OCI-LY7 (cell line): ENCODE measurements at regions not wholly inside any gene's neighbourhood (a gene's known extent, or its start where the extent isn't known, plus 50 kb on each side); places are given as distances from the start of the nearest gene placed in this dataset.

ENCODE experiments used
- BruUV-seq: library from RNA; stranded (reverse); fragments of 400-500 nt; replicated peaks from 2 replicates; lab custom pipeline; 2021; lab: Mats Ljungman, UMichigan
- CTCF ChIA-PET: fragments of 300-600 bp; sonication (Branson Sonifier 250); formaldehyde crosslinking; loops from one replicate; lab custom pipeline; 2022; ENCODE audit warnings: antibody characterized with exemption; ENCODE audit not compliant: unreplicated experiment; lab: Charles Lee
- POLR2A ChIA-PET: fragments of 300-600 bp; sonication (Branson Sonifier 250); formaldehyde crosslinking; loops from one replicate; lab custom pipeline; 2022; ENCODE audit warnings: antibody characterized with exemption; lab: Charles Lee
- DNase-seq: peaks from one replicate; pipeline ENCODE4 v3.0.0-alpha.2; 2015; ENCODE audit warnings: low spot score
- H2AFZ ChIP-seq: fragments of 200-600 bp; sonication (generic), shearing (Covaris generic); 2 replicates; pipeline ENCODE4 v1.6.1; 2014; ENCODE audit warnings: mild to moderate bottlenecking, antibody characterized with exemption, low read length, moderate library complexity
- H3K27ac ChIP-seq: fragments of 200-600 bp; sonication (generic); 2 replicates; pipeline ENCODE4 v1.5.1; 2014; ENCODE audit warnings: mixed run types, low read depth, mild to moderate bottlenecking, moderate library complexity, low read length, inconsistent platforms; ENCODE audit not compliant: poor library complexity, severe bottlenecking
- H3K36me3 ChIP-seq: fragments of 200-600 bp; sonication (generic); 2 replicates; pipeline ENCODE4 v1.6.1; 2014; ENCODE audit warnings: mild to moderate bottlenecking, antibody characterized with exemption, low read length, moderate library complexity, mixed read lengths; ENCODE audit not compliant: insufficient read depth
- H3K4me1 ChIP-seq: fragments of 200-600 bp; sonication (generic); 2 replicates; pipeline ENCODE4 v1.5.1; 2014; ENCODE audit warnings: mild to moderate bottlenecking, low read length; ENCODE audit not compliant: insufficient read depth, poor library complexity, severe bottlenecking
- H3K4me2 ChIP-seq: fragments of 200-600 bp; sonication (generic); 2 replicates; pipeline ENCODE4 v1.6.1; 2014; ENCODE audit warnings: mild to moderate bottlenecking, low read length
- H3K4me3 ChIP-seq: fragments of 200-600 bp; sonication (generic); 2 replicates; pipeline ENCODE4 v1.5.1; 2014; ENCODE audit warnings: mild to moderate bottlenecking, low read depth, low read length; ENCODE audit not compliant: poor library complexity, severe bottlenecking
- H3K79me2 ChIP-seq: fragments of 200-600 bp; sonication (generic); 2 replicates; pipeline ENCODE4 v1.6.1; 2016; ENCODE audit warnings: low read depth, mild to moderate bottlenecking, low read length, moderate library complexity, mixed read lengths; ENCODE audit not compliant: insufficient read depth
- H3K9me2 ChIP-seq: fragments of 200-600 bp; sonication (generic); 2 replicates; pipeline ENCODE4 v1.6.1; 2016; ENCODE audit warnings: mild to moderate bottlenecking, low read length, mixed read lengths; ENCODE audit not compliant: insufficient read depth
- H3K9me3 ChIP-seq: fragments of 200-600 bp; sonication (generic); 2 replicates; pipeline ENCODE4 v1.6.1; 2014; ENCODE audit warnings: mild to moderate bottlenecking, mixed run types, low read length, mixed read lengths
- H4K20me1 ChIP-seq: fragments of 200-600 bp; sonication (generic); 2 replicates; pipeline ENCODE4 v1.6.1; 2014; ENCODE audit warnings: mild to moderate bottlenecking, antibody characterized with exemption, low read length, moderate library complexity, mixed read lengths; ENCODE audit not compliant: insufficient read depth
- CTCF ChIP-seq: fragments of 200-600 bp; sonication (generic); conservative IDR thresholded peaks from 2 replicates; pipeline ENCODE4 v1.5.1; 2014; ENCODE audit warnings: mild to moderate bottlenecking, antibody characterized with exemption, low read length, moderate library complexity, mixed read lengths
- EZH2phosphoT487 ChIP-seq: fragments of 200-600 bp; sonication (generic); IDR thresholded peaks from 2 replicates; pipeline ENCODE4 v1.6.1; 2018; ENCODE audit warnings: low read depth, borderline replicate concordance, mild to moderate bottlenecking, mixed run types, antibody characterized with exemption, low read length, moderate library complexity, mixed read lengths
- intact Hi-C: fragments of 100-400 bp; cut with micrococcal nuclease; formaldehyde crosslinking; loops from one replicate; pipeline ENCODE4 v1.10.0; 2022; ENCODE audit not compliant: unreplicated experiment

- no peaks in the 10 kb centered on the region for H4K20me1 ChIP-seq
- H3K36me3 ChIP-seq, result no peaks in the 10 kb centered on the region
- no peaks in the 10 kb centered on the region for H3K9me3 ChIP-seq
- H3K4me2 ChIP-seq, result no peak overlapping the region
- H3K79me2 ChIP-seq, result no peaks in the 10 kb centered on the region
- H3K27ac ChIP-seq, result no peak overlapping the region
- H2AFZ ChIP-seq, result no peak overlapping the region
- H3K4me1 ChIP-seq, result no peaks in the 10 kb centered on the region
- no peak for TF ChIP-seq EZH2phosphoT487
- no peak for TF ChIP-seq CTCF
- DNase-seq, result no peak
- intact Hi-C loops, result no loop called here
- H3K9me2 ChIP-seq, result no peaks in the 10 kb centered on the region
- ChIA-PET POLR2A (interaction anchor here (1.0 kb wide), 1 partner anchor 11 kb away, joined by 3 read pairs; no protein-coding TSS in a partner anchor), CTCF (no interaction called here)
- H3K4me3 ChIP-seq, result no peak overlapping the region
- BruUV-seq, result no TSS peak
Observed at GRCh38 chr5:121158451-121158850, 693.2 kb upstream of the FTMT start.

- no peak overlapping the region for H3K4me2 ChIP-seq
- ChIA-PET POLR2A (no interaction called here), CTCF (no interaction called here)
- DNase-seq, result no peak
- no peaks in the 10 kb centered on the region for H3K4me1 ChIP-seq
- H3K9me3 ChIP-seq, result no peaks in the 10 kb centered on the region
- H3K79me2 ChIP-seq, result no peaks in the 10 kb centered on the region
- no peak overlapping the region for H3K27ac ChIP-seq
- H3K4me3 ChIP-seq, result no peak overlapping the region
- TF ChIP-seq EZH2phosphoT487 (no peak), CTCF (no peak)
- no peaks in the 10 kb centered on the region for H3K9me2 ChIP-seq
- no peak overlapping the region for H2AFZ ChIP-seq
- BruUV-seq, result no TSS peak
- H4K20me1 ChIP-seq, result no peaks in the 10 kb centered on the region
- no peaks in the 10 kb centered on the region for H3K36me3 ChIP-seq
- intact Hi-C loops, result no loop called here
Observed at GRCh38 chr5:121160591-121160990, 691.1 kb upstream of the FTMT start.

GRCh38 chr5:121164632-121165031 is 687.0 kb upstream of the FTMT start:
- Histone ChIP-seq H2AFZ (no peak overlapping the region), H3K27ac (no peak overlapping the region), H3K4me1 (no peaks in the 10 kb centered on the region), H3K36me3 (no peaks in the 10 kb centered on the region), H3K4me3 (no peak overlapping the region), H3K4me2 (no peak overlapping the region), H3K9me3 (no peaks in the 10 kb centered on the region), H3K9me2 (no peaks in the 10 kb centered on the region), H4K20me1 (no peaks in the 10 kb centered on the region), H3K79me2 (no peaks in the 10 kb centered on the region)
- CTCF ChIA-PET, result no interaction called here
- no peak for TF ChIP-seq CTCF
- DNase-seq, result no peak
- no TSS peak for BruUV-seq
- POLR2A ChIA-PET, result no interaction called here
- intact Hi-C loops, result no loop called here
